ENCODE measurements at regions not wholly inside any gene's neighbourhood (a gene's known extent, or its start where the extent isn't known, plus 50 kb on each side); places are given as distances from the start of the nearest gene placed in this dataset.

DNA sequence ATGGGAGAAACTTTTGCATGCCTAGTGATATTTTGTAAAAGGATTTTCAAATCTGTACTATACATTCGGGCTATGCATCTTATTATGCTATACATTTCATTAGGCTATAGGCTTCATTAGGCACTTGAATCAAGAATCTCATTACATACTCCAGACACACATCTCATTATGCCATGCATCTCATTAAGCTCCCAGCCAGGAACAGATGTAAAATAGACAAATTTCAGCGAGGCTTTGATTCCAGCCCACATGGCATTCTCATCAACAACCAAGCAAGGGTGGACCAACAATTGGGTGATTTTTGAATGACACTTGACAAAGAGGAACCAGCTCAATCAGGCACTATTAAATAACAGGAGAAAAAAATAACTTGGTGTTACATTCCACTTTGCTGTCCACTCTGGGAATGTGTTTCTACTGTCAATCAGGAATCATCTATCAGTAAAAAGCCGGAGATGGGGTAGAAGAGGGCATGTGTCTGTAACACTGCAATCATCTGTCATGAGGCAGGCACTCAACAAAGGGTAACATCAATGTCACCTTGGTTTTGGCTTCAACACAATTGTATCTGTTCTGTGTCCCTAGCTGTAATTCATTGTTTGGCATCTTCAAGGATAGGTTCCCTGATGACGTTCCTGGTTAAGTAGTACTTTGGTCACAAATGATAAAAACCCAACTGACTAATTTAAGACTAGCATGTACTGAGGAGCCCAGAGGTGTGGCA lies 498.6 kb downstream of the EPHA4 start:
- TF ChIP-seq BHLHE40 (IDR thresholded peaks at IDR 0.05; ENCODE audit: borderline replicate concordance) (no peak), ARNT (IDR thresholded peaks at IDR 0.05) (no peak), LEF1 (IDR thresholded peaks at IDR 0.05; ENCODE audit: borderline replicate concordance) (no peak), SP1 (IDR thresholded peaks at IDR 0.05) (no peak), TARDBP (IDR thresholded peaks at IDR 0.05) (no peak), ELF4 (IDR thresholded peaks at IDR 0.05) (no peak), FOXM1 (IDR thresholded peaks at IDR 0.05; ENCODE audit: borderline replicate concordance) (no peak), L3MBTL2 (conservative IDR thresholded peaks at IDR 0.05) (no peak), SUZ12 (IDR thresholded peaks at IDR 0.05) (no peak)

All from HEK293T (cell line).